HCT116 (cell line): ENCODE measurements at regions not wholly inside any gene's neighbourhood (a gene's known extent, or its start where the extent isn't known, plus 50 kb on each side); places are given as distances from the start of the nearest gene placed in this dataset.

Experiments
- ATAC-seq: fragments of 200-7000 bp; cut with Tn5 transposase; 2 replicates; pipeline ENCODE4 v1.9.1; 2020; ENCODE audit warnings: mild to moderate bottlenecking, moderate library complexity
- BruUV-seq: library from RNA; stranded (reverse); fragments of 400-500 nt; replicated peaks from 2 replicates; lab custom pipeline; 2021; lab: Mats Ljungman, UMichigan
- CTCF ChIA-PET: fragments of 300-600 bp; sonication (Branson Sonifier 250); formaldehyde crosslinking; loops from one replicate; lab custom pipeline; 2021; ENCODE audit warnings: antibody characterized with exemption; lab: Charles Lee
- POLR2A ChIA-PET: fragments of 300-600, 350-600 bp; sonication (Branson Sonifier 250); formaldehyde crosslinking; loops from one replicate; lab custom pipeline; 2021; ENCODE audit warnings: antibody characterized with exemption; lab: Charles Lee
- RAD21 ChIA-PET, 2 experiments: fragments of 300-600 bp; sonication (Branson Sonifier 250); formaldehyde crosslinking; loops; one replicate each; lab custom pipeline; 2023; ENCODE audit warnings: low total read pairs in 2 of 2; ENCODE audit not compliant: uncharacterized antibody in 2 of 2, unreplicated experiment in 2 of 2, low non-redundant PET in 1 of 2; lab: Charles Lee
- DNase-seq: peaks from one replicate; pipeline ENCODE4 v3.0.0-alpha.2; 2010; ENCODE audit warnings: low read depth, low spot score
- H2AFZ ChIP-seq: fragments of 200-600 bp; shearing (Covaris generic), sonication (generic); 2 replicates; pipeline ENCODE4 v1.6.1; 2017; ENCODE audit warnings: low read depth, mixed run types, mixed read lengths, antibody characterized with exemption, low read length; ENCODE audit not compliant: poor library complexity, severe bottlenecking
- H3K27ac ChIP-seq: 2 replicates; pipeline ENCODE4 v1.5.1; 2012; ENCODE audit warnings: low read depth, low read length
- H3K27me3 ChIP-seq: fragments of 200-600 bp; sonication (generic); 2 replicates; pipeline ENCODE4 v1.6.1; 2016; ENCODE audit warnings: mixed run types, low read length, mixed read lengths; ENCODE audit not compliant: insufficient read depth
- H3K36me3 ChIP-seq, 2 experiments: fragments of 200-500 bp in 1 of 2; fragments of 200-600 bp in 1 of 2; sonication (Bioruptor generic) in 1 of 2; sonication (generic) in 1 of 2; 2 replicates each; pipeline versions ENCODE4 v1.5.1 to v1.6.1; 2014 to 2016; ENCODE audit warnings: low read length in 2 of 2, inconsistent platforms in 1 of 2, mixed read lengths in 1 of 2, mixed run types in 1 of 2; ENCODE audit not compliant: insufficient read depth in 2 of 2, control insufficient read depth in 1 of 2
- H3K4me1 ChIP-seq, 2 experiments: fragments of 200-600 bp in 1 of 2; sonication (generic) in 1 of 2; 2 replicates each; pipeline versions ENCODE4 v1.5.1 to v1.6.1; 2012 to 2017; ENCODE audit warnings: low read length in 2 of 2, inconsistent platforms in 1 of 2, mild to moderate bottlenecking in 1 of 2, mixed read lengths in 1 of 2, mixed run types in 1 of 2, moderate library complexity in 1 of 2; ENCODE audit not compliant: insufficient read depth in 2 of 2, control insufficient read depth in 1 of 2
- H3K4me2 ChIP-seq: fragments of 200-600 bp; sonication (generic); 2 replicates; pipeline ENCODE4 v1.6.1; 2017; ENCODE audit warnings: mixed run types, low read length, mixed read lengths
- H3K4me3 ChIP-seq, 2 experiments: fragments of 200-600 bp in 1 of 2; sonication (generic) in 1 of 2; replicated peaks in 1 of 2; 2 replicates each; pipeline ENCODE4 v1.5.1; 2011 to 2016; ENCODE audit warnings: low read length in 2 of 2, control low read depth in 1 of 2, low read depth in 1 of 2, mild to moderate bottlenecking in 1 of 2, mixed read lengths in 1 of 2, mixed run types in 1 of 2
- H3K79me2 ChIP-seq: fragments of 200-600 bp; sonication (generic); 2 replicates; pipeline ENCODE4 v1.6.1; 2017; ENCODE audit warnings: mild to moderate bottlenecking, mixed run types, low read length, moderate library complexity, mixed read lengths; ENCODE audit not compliant: insufficient read depth
- H3K9ac ChIP-seq: fragments of 200-600 bp; sonication (generic); 2 replicates; pipeline ENCODE4 v1.6.1; 2016; ENCODE audit warnings: low read length, mixed read lengths
- H3K9me2 ChIP-seq: fragments of 200-600 bp; sonication (generic), shearing (Covaris generic); 2 replicates; pipeline ENCODE4 v1.6.1; 2017; ENCODE audit warnings: mixed run types, mild to moderate bottlenecking, moderate library complexity; ENCODE audit not compliant: insufficient read depth
- H3K9me3 ChIP-seq, 2 experiments: fragments of 200-500 bp in 1 of 2; fragments of 200-600 bp in 1 of 2; sonication (Bioruptor generic) in 1 of 2; sonication (generic) in 1 of 2; 2 replicates each; pipeline ENCODE4 v1.6.1; 2014 to 2017; ENCODE audit warnings: low read length in 2 of 2, mixed read lengths in 2 of 2, inconsistent platforms in 1 of 2, low read depth in 1 of 2, mild to moderate bottlenecking in 1 of 2, mixed run types in 1 of 2, moderate library complexity in 1 of 2; ENCODE audit not compliant: control insufficient read depth in 1 of 2, insufficient read depth in 1 of 2
- H4K20me1 ChIP-seq: fragments of 200-600 bp; sonication (generic), shearing (Covaris generic); 2 replicates; pipeline ENCODE4 v1.6.1; 2017; ENCODE audit warnings: mixed run types, mild to moderate bottlenecking, moderate library complexity; ENCODE audit not compliant: insufficient read depth
- CBX3 ChIP-seq: IDR thresholded peaks from 2 replicates; pipeline ENCODE4 v1.6.1; 2012; ENCODE audit warnings: low read depth
- EGR1 ChIP-seq: IDR thresholded peaks from 2 replicates; pipeline ENCODE4 v1.6.1; 2012; ENCODE audit warnings: low read depth
- ELF1 ChIP-seq: IDR thresholded peaks from 2 replicates; pipeline ENCODE4 v1.6.1; 2012; ENCODE audit warnings: low read depth, borderline replicate concordance
- EZH2 ChIP-seq: fragments of 200-600 bp; sonication (generic); IDR thresholded peaks from 2 replicates; pipeline ENCODE4 v1.6.1; 2017; ENCODE audit warnings: antibody characterized with exemption, mixed run types
- EZH2phosphoT487 ChIP-seq: fragments of 200-600 bp; IDR thresholded peaks from 2 replicates; pipeline ENCODE4 v1.6.1; 2018; ENCODE audit warnings: antibody characterized with exemption, borderline replicate concordance
- FOSL1 ChIP-seq: IDR thresholded peaks from 2 replicates; pipeline ENCODE4 v1.6.1; 2012; ENCODE audit warnings: low read depth
- POLR2A ChIP-seq: IDR thresholded peaks from 2 replicates; pipeline ENCODE4 v1.7.0; 2011; ENCODE audit warnings: borderline replicate concordance; ENCODE audit not compliant: insufficient read depth, insufficient read length; ENCODE audit errors: extremely low read depth
- POLR2AphosphoS5 ChIP-seq: IDR thresholded peaks from 2 replicates; pipeline ENCODE4 v1.6.1; 2011; ENCODE audit warnings: mild to moderate bottlenecking, low read depth, low read length, moderate library complexity
- SRF ChIP-seq: IDR thresholded peaks from 2 replicates; pipeline ENCODE4 v1.6.1; 2012; ENCODE audit warnings: low read depth
- TCF7L2 ChIP-seq: IDR thresholded peaks from 2 replicates; pipeline ENCODE4 v1.7.0; 2011; ENCODE audit warnings: borderline replicate concordance, inconsistent platforms; ENCODE audit not compliant: insufficient read depth, insufficient read length; ENCODE audit errors: extremely low read depth
- YY1 ChIP-seq: IDR thresholded peaks from 2 replicates; pipeline ENCODE4 v1.6.1; 2011; ENCODE audit warnings: low read length, low read depth, moderate library complexity, mild to moderate bottlenecking; ENCODE audit not compliant: insufficient replicate concordance; ENCODE audit errors: extremely low read depth
- ZNF274 ChIP-seq: fragments of 200-500 bp; sonication (Bioruptor generic); IDR thresholded peaks from 2 replicates; pipeline ENCODE4 v1.6.1; 2014; ENCODE audit warnings: mild to moderate bottlenecking, low read depth, low read length, inconsistent platforms
- intact Hi-C: fragments of 100-400 bp; cut with micrococcal nuclease; formaldehyde crosslinking; loops from 2 replicates; pipeline ENCODE4 v1.10.0; 2022
- TF ChIP-seq, protein P1 (sequence below): IDR thresholded peaks from 2 replicates; pipeline ENCODE4 v1.6.1; 2012
- TF ChIP-seq, protein P2 (sequence below): IDR thresholded peaks from 2 replicates; pipeline ENCODE4 v1.6.1; 2012
- TF ChIP-seq, protein P3 (sequence below): IDR thresholded peaks from 2 replicates; pipeline ENCODE4 v1.6.1; 2011; ENCODE audit warnings: mild to moderate bottlenecking, low read length, moderate library complexity; ENCODE audit not compliant: insufficient replicate concordance; ENCODE audit errors: extremely low read depth
- TF ChIP-seq, protein P4 (sequence below), 3 experiments: fragments of 200-600 bp in 1 of 3; sonication (generic) in 1 of 3; IDR thresholded peaks in 2 of 3; conservative IDR thresholded peaks in 1 of 3; 2 replicates each; pipeline ENCODE4 v1.5.1; 2012 to 2017; ENCODE audit warnings: low read depth in 2 of 3, low read length in 2 of 3, antibody characterized with exemption in 1 of 3, borderline replicate concordance in 1 of 3, control low read depth in 1 of 3, mild to moderate bottlenecking in 1 of 3, mixed read lengths in 1 of 3, mixed run types in 1 of 3, moderate library complexity in 1 of 3; ENCODE audit not compliant: insufficient read depth in 1 of 3

DNA sequence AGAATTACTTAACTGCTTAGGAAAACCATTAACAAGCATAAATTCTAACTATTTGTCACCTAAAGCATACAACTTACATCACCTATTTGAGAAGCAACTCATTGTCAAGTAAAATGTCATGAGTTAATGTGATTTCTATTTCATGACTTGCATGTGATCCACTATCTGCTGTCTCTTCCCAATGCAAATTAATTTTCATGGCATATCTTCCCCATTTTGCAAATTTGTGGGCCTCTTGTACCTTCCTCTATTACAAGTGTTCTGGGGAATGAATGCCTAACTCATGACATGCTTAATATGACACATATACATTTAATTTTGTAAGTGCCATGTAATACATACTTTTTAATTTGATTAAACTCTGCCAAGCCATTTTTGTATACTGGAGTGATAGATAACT lies 81.1 kb upstream of the EDNRB start:
- POLR2A ChIA-PET: no interaction called here
- H3K27ac ChIP-seq: no peak overlapping the region
- intact Hi-C loops: no loop called here

DNA sequence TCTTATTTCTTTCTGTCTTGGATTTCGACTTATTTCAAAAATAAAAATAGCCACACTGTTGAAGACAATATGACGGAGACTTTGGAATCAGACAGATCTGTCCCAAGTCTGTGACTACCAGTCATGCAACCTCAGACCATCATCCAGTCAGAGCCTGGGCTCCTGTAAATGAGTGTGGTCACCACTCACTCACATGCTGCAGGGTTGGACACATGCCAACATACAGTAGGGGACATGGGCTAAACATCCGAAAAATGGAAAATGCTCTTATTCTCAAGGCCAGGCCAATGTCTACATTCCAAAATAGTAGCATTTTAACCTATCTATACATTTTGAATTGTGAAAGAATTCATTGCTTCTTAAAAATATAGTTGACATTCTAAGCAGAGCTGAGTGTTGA lies 75.5 kb upstream of the EDNRB start:
- no peak overlapping the region for H2AFZ ChIP-seq
- TF ChIP-seq, protein P1, sequence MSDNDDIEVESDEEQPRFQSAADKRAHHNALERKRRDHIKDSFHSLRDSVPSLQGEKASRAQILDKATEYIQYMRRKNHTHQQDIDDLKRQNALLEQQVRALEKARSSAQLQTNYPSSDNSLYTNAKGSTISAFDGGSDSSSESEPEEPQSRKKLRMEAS: no peak
- TF ChIP-seq EGR1 (no peak), FOSL1 (no peak), SRF (no peak), EZH2 (no peak), TCF7L2 (no peak), POLR2AphosphoS5 (no peak), EZH2phosphoT487 (no peak), ZNF274 (no peak), POLR2A (no peak), ELF1 (no peak), YY1 (no peak)
- TF ChIP-seq, protein P2, sequence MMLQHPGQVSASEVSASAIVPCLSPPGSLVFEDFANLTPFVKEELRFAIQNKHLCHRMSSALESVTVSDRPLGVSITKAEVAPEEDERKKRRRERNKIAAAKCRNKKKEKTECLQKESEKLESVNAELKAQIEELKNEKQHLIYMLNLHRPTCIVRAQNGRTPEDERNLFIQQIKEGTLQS: no peak
- TF ChIP-seq, protein P3, sequence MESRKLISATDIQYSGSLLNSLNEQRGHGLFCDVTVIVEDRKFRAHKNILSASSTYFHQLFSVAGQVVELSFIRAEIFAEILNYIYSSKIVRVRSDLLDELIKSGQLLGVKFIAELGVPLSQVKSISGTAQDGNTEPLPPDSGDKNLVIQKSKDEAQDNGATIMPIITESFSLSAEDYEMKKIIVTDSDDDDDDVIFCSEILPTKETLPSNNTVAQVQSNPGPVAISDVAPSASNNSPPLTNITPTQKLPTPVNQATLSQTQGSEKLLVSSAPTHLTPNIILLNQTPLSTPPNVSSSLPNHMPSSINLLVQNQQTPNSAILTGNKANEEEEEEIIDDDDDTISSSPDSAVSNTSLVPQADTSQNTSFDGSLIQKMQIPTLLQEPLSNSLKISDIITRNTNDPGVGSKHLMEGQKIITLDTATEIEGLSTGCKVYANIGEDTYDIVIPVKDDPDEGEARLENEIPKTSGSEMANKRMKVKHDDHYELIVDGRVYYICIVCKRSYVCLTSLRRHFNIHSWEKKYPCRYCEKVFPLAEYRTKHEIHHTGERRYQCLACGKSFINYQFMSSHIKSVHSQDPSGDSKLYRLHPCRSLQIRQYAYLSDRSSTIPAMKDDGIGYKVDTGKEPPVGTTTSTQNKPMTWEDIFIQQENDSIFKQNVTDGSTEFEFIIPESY: no peak
- TF ChIP-seq, protein P4, sequence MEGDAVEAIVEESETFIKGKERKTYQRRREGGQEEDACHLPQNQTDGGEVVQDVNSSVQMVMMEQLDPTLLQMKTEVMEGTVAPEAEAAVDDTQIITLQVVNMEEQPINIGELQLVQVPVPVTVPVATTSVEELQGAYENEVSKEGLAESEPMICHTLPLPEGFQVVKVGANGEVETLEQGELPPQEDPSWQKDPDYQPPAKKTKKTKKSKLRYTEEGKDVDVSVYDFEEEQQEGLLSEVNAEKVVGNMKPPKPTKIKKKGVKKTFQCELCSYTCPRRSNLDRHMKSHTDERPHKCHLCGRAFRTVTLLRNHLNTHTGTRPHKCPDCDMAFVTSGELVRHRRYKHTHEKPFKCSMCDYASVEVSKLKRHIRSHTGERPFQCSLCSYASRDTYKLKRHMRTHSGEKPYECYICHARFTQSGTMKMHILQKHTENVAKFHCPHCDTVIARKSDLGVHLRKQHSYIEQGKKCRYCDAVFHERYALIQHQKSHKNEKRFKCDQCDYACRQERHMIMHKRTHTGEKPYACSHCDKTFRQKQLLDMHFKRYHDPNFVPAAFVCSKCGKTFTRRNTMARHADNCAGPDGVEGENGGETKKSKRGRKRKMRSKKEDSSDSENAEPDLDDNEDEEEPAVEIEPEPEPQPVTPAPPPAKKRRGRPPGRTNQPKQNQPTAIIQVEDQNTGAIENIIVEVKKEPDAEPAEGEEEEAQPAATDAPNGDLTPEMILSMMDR (IDR thresholded peaks at IDR 0.05 in 2 of 3, conservative IDR thresholded peaks at IDR 0.05 in 1 of 3; ENCODE audit: borderline replicate concordance in 1 of 3, insufficient read depth in 1 of 3, low read depth in 2 of 3, low read length in 2 of 3): no peak

More for the DNA sequence above, 81.1 kb upstream of the EDNRB start:
- TF ChIP-seq YY1 (no peak), CBX3 (no peak), FOSL1 (no peak)
- TF ChIP-seq, protein P2: no peak
- Histone ChIP-seq H3K4me1 (no peaks in the 10 kb centered on the region), H3K4me3 (no peak overlapping the region), H3K36me3 (no peaks in the 10 kb centered on the region), H3K79me2 (no peaks in the 10 kb centered on the region), H2AFZ (no peak overlapping the region), H3K4me2 (no peak overlapping the region), H3K27me3 (no peaks in the 10 kb centered on the region), H4K20me1 (no peaks in the 10 kb centered on the region), H3K9me3 (peaks cover 0 to 4% of the 10 kb centered on the region in 2 experiments; a peak in 1 of 4 replicates), H3K9me2 (no peaks in the 10 kb centered on the region), H3K9ac (no peak overlapping the region)
- no peak for DNase-seq
- no TSS peak for BruUV-seq
- ATAC-seq: no peak
- ChIA-PET RAD21 (no interaction called here), CTCF (no interaction called here)

More for the DNA sequence above, 75.5 kb upstream of the EDNRB start:
- DNase-seq (no peak), ATAC-seq (no peak)
- no peaks in the 10 kb centered on the region for H3K4me1 ChIP-seq
- no peak overlapping the region for H3K4me2 ChIP-seq
- no peaks in the 10 kb centered on the region for H4K20me1 ChIP-seq
- no peak overlapping the region for H3K4me3 ChIP-seq
- ChIA-PET POLR2A (no interaction called here), RAD21 (no interaction called here), CTCF (no interaction called here)
- H3K9me3 ChIP-seq: no peaks in the 10 kb centered on the region; a peak in 1 of 4 replicates
- H3K27ac ChIP-seq: no peak overlapping the region
- no peaks in the 10 kb centered on the region for H3K27me3 ChIP-seq
- intact Hi-C loops: no loop called here
- no peaks in the 10 kb centered on the region for H3K79me2 ChIP-seq
- no peaks in the 10 kb centered on the region for H3K36me3 ChIP-seq
- BruUV-seq: no TSS peak
- no peak overlapping the region for H3K9ac ChIP-seq
- H3K9me2 ChIP-seq: no peaks in the 10 kb centered on the region
